Stomach (tissue), 4 donors: ENCODE measurements at regions not wholly inside any gene's neighbourhood (a gene's known extent, or its start where the extent isn't known, plus 50 kb on each side); places are given as distances from the start of the nearest gene placed in this dataset.

Experiments used
- EP300 ChIP-seq: sonication (generic); formaldehyde crosslinking; IDR thresholded peaks from one replicate; pipeline ENCODE4 v1.6.1; 2017; ENCODE audit warnings: antibody characterized with exemption
- POLR2A ChIP-seq, 4 donors: fragments of 450-650 bp; IDR thresholded peaks; one replicate each; pipeline ENCODE4 v1.6.1; 2016; ENCODE audit warnings: antibody characterized with exemption in 4 of 4, control low read depth in 2 of 4, mild to moderate bottlenecking in 1 of 4, moderate library complexity in 1 of 4
- POLR2AphosphoS5 ChIP-seq, 3 donors: sonication (generic); formaldehyde crosslinking; IDR thresholded peaks; one replicate each; pipeline ENCODE4 v1.6.1; 2016; ENCODE audit warnings: antibody characterized with exemption in 3 of 3
- TF ChIP-seq, protein P1 (sequence below), 7 experiments: fragments of 450-650 bp in 4 of 7; fragments of 200-600 bp in 3 of 7; sonication (generic) in 3 of 7; IDR thresholded peaks; one replicate each; pipeline ENCODE4 v1.5.1; 2016 to 2019; ENCODE audit warnings: antibody characterized with exemption in 7 of 7, control low read depth in 2 of 7, mild to moderate bottlenecking in 1 of 7

DNA sequence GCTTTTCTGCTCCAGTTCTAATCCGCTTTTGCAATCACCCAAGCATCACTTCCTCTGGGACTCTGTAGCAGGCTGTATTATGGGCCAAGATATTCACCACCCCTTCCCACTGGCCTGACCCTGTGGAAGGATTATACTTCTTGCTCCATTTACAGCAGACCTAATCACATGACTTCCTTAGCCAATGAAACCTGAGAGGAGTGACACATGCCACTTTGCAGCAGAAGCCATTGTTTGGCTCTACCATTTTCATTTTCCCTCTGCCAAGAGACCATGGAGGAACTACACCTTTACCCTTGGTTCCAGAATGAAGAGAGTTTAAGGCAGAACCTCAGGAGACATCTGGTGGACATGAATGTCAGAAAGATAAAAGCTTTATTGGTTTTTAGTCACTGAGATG is 134.9 kb upstream of the HSD17B12 start:
- TF ChIP-seq, protein P1, sequence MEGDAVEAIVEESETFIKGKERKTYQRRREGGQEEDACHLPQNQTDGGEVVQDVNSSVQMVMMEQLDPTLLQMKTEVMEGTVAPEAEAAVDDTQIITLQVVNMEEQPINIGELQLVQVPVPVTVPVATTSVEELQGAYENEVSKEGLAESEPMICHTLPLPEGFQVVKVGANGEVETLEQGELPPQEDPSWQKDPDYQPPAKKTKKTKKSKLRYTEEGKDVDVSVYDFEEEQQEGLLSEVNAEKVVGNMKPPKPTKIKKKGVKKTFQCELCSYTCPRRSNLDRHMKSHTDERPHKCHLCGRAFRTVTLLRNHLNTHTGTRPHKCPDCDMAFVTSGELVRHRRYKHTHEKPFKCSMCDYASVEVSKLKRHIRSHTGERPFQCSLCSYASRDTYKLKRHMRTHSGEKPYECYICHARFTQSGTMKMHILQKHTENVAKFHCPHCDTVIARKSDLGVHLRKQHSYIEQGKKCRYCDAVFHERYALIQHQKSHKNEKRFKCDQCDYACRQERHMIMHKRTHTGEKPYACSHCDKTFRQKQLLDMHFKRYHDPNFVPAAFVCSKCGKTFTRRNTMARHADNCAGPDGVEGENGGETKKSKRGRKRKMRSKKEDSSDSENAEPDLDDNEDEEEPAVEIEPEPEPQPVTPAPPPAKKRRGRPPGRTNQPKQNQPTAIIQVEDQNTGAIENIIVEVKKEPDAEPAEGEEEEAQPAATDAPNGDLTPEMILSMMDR (IDR thresholded peaks at IDR 0.05): no peak
- TF ChIP-seq POLR2A (IDR thresholded peaks at IDR 0.05) (no peak), POLR2AphosphoS5 (IDR thresholded peaks at IDR 0.05) (no peak), EP300 (no peak)
